NCI-H187 (cell line): ENCODE measurements at regions not wholly inside any gene's neighbourhood (a gene's known extent, or its start where the extent isn't known, plus 50 kb on each side); places are given as distances from the start of the nearest gene placed in this dataset.

ENCODE experiments used
- DNase-seq, 2 experiments: peaks; one replicate each; lab custom pipeline; 2025; lab: John Stamatoyannopoulos, UW

DNA sequence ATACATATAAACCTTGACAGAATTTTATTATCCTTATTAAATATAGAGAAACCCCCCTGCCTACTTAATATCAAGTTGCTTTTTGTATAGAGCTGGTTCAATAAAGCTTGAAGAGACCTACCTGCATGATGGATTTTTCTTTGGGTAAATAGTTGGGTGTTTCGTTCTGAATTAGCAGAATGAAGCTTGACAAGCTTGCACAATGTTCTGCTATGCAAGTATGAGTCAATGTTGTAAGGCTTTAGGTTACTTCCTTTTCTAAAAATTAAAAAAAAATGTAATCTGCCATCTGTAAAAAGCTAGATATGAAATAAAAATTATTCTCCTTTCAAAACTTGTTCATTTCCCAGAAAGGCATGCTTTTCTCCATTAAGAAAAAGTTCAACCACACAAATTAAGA is 1662.6 kb upstream of the SEL1L start:
- no peak for DNase-seq

DNA sequence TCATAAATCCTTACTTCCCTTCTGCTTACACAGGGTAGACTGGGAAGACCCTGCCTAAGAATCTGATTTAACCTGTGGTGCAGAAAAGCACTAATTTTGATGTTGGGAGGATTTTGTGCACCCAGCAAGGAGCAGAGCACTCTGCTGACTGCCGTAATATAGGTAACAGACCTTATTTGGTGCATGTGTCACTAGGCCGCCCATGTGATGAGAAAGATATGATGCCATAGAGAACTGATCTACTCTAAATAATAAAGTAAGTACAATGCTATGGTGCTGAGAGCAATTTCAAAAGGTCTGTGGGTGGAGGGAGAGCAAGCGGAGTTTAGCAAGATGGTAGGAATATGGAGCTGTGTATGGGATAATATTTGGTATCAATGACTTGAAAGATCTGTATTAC is 1663.6 kb upstream of the SEL1L start:
- no peak for DNase-seq

DNA sequence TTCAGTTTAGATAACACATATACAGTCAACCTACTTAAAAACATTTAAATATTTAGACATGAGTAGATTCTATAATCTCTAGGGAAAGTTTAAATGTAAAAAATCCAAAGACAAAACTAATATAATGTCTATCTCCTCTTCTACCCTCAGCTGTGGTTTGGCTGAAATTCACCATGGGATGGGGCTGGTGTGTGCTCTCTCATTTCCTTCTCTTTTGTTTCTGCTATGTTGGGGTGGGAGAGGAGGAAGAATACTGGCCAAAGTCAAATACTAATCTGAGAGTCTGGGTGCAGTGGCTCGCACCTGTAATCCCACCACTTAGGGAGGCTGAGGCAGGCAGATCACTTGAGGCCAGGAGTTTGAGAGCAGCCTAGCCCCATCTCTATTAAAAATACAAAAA is 1673.9 kb upstream of the SEL1L start:
- no peak for DNase-seq

DNA sequence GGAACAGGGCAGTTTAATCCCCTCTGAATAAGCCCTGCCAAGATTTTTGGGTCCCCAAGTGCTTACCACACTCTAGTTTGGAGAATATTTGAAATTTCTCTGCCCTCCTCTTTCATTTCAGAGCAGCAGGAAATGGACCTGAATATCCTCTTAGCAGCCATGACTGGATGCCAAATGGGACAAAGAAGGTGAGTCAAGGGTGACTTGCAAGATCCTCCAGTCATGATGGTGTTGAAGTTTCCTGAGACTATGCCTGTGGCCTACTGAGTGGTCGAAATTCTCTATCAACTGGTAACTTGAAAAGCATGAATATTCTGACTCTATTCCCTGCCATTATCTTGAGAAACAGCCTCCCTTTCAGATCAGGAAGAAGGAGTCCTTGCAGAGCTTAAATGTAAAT is 1674.7 kb upstream of the SEL1L start:
- DNase-seq = no peak

DNA sequence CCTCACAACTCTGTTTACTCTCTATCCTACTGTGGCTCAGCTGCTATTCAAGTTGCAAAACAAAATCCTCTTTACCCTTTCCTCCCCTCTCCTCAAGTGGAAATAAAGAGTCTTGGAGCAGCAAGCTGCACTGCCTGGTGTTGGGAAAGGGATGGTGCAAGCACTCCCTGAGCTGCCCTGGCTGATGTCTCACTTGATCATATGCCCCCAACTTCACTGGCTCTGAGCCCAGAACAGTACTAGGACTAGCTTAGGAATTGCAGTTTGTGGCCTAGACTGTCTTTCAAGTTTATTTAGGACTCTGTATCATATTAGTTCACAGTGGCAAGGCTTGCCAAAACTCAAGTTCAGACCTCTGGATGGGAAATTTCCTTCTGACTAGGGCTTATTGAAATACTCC is 1683.8 kb upstream of the SEL1L start:
- no peak for DNase-seq

DNA sequence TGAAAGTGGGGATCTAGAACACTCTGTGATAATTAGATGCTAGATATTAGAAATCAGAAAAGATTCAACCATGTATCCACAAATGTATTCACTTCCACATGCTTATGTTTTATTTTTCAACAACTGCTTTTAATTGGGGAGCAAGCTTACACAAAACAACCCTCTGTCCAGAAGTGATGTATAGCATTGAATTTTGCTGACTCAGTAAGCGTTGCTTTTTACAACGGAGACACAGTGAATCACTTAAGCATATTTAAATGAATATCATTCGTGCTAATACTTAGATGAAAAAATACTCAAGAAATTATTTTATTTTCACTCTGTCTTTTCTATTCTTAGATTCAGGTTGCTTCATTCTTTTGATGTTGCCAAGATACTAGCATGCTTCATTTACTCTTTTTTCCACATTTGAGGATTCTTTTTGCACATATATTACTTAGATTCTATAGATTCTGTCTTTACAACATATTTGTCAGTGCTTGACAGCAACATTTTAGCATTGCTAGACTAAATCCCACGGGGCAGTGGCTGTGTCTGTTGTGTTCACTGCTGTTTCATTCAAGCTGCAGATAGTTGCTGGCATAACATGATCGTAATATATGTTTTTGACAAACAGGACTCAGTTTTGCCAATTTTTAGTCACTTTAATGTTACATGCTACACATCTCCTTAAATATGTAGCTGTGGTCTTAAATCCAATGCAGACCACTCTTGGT is 1714.4 kb upstream of the SEL1L start:
- no peak for DNase-seq

DNA sequence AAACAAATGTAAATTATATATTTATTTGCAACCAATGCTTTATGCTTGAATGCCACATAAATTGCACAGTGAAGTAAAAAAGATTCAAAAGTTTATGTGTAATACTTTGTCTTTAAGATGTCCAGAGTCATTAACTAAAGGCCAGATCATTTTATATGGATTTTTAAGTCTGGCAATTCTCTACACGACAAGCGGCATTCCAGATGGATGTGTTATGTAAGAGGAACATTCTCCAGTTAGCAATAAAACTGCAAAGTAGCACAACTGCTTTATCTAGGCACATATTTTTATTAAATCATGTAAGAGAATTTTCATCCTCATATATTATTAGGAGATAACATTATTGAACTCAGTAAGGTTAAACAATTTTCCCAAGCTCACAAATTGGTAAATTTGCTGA is 1717.7 kb upstream of the SEL1L start:
- no peak for DNase-seq

DNA sequence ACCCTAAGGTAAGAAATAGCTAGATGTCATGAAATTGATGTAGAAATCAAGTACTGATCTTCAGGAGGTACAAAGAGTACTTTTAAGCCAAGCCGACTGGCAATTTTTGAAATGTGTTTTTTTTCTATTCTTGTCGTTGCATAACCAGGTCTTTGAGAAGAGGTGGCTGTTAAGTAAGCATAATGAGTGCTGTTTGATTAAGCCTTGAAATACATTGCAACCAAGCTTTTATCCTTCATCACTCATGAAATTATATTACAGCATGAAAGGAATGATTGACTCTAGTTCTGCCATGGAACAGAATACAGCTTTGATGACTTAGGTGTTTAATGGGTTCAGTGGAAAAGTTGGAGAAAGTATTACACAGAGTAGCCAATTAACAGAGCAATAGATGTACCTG is 1720.2 kb upstream of the SEL1L start:
- no peak for DNase-seq

DNA sequence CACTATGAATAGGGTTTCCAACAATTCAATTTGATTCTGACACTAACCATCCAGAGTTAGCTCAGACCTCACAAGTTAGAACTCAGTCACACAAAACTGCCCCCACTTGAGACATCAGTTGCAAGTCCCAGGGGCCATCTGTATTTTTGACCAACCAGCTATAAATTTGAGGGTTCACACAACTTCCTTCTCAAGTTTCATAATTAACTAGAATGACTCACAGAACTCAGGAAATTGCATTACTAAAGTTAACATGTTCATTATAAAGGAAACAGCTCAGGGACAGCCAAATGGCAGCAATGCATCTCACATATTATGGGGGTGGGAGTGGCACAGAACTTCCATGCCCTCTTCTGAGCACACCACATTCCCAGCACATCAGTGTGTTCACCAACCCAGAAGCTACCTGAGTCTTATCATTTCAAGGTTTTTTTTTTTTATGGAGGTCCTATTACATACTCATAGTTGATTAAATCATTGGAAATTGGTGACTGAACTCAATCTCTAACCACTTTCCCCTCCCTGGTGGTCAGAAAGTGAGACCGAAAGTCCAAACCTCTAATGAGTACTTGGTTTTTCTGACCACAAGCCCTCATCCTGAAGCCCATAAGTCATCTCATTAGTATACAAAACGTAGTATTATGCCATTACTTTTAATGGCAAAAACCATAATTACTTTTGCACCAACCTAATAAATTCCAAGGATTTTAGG is 1721.5 kb upstream of the SEL1L start:
- no peak for DNase-seq

DNA sequence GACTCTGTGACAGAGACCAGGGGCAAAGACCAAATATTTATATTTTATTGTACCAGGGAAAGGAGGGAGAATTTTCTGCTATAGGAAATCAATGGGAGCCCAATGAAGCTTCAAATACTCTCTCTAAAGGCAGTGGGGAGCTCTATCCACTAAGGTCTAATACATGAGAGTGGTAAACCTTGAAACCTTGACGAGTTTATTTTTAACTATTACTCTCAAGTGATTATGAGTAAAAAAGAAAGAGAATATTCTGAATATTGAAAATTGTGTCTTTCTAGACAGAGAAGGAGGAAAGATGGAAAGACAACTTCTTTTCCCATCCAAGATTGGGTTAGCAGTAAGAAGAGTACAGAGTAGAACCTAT is 1722.1 kb upstream of the SEL1L start:
- no peak for DNase-seq

DNA sequence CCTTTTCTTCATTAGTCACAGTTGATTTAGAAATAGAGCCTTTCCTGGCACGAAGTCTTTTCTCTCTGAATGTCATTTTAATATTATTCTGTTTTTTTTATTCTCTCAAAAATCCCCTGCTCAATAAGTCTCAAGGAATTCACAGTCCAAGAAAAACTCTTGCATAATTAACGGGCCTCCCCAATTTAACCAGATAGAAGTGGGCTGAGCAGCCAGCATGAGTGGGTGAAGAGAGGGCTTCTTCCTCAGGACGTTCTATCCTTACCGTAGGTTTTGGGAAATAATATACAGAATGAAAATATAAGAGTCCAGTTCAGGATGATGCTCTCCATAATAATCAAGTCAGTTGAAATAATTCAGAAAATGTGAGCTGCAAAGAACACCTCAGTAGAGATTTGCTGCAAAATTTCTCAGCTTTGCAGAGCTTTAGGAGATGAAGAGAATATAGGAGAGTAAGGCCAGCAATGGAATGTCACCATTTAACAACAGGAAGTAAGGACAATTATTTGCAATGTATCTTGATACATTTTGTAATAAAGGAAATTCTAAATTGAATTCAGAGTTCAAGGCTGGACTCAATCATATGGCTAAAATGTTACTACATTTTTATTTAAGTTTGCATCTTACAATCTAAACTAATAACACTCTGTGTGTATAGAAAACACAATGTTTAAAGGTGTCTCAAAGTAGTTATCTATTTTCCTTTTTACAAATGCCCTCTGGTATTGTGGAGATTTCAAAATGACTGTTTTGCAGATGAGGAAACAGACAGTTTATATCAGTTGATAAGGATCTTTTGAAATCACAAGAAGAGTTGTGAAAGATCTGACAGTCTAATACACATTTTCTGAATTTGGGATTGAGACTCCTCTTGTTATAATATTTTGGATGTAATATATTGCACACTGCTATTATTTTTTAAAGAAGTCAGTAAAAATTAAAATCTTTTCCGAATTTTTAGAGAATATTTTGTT is 1724.1 kb upstream of the SEL1L start:
- DNase-seq = no peak

DNA sequence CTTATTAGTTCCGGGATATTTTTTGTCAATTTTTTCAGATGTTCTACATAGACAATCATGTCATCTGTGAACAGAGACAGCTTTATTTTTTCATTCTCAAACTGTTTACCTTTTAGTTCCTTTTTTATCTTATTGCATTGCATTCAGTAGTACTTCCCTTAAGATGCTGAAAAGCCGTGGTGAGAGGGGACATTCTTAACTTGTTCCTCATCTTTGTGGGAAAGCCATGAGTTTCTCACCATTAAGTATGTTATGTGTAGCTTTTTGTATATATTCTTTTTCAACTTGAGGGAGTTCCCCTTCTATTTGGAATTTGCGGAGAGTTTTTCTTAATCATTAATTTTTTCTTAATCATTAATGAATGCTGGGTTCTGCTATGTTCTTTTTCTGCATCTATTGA is 1727.1 kb upstream of the SEL1L start:
- DNase-seq = no peak

DNA sequence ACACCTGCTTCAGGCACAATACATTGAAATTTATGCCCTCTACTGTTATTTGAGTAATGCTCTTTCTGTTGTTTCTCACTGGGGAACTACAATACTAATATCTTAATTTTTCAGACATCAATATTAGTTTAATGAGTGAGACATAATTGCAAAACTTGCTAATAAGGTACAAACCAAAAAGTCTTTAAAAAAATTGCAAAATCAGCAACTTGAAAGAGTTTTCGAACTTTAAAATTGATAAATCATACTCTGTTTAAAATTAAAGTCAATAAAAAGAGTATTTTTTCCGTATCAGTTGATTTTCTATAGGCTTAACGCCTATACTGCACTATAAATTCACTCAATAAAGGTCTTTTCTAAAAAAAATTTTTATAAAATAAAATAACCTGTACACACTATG is 1735.9 kb upstream of the SEL1L start:
- DNase-seq = no peak

DNA sequence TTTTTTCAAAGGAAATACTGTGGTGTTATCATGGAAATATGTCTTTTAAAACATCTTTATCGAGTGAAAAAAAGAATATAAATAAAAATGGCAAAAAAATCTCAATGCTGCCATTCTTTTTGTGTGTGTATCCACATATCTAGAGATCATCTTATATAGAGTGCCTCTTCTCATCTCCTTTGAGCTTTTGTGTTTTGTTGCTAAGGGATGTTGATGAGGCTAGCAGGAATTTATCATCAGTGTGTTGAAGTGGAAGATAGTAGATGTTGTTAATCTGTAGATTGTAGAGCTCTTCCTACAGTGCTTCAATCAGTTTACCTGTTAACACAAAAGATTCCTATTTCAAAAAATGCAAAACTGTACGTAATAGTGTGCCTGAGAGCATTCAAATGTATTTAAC is 1738.0 kb upstream of the SEL1L start:
- DNase-seq = no peak

DNA sequence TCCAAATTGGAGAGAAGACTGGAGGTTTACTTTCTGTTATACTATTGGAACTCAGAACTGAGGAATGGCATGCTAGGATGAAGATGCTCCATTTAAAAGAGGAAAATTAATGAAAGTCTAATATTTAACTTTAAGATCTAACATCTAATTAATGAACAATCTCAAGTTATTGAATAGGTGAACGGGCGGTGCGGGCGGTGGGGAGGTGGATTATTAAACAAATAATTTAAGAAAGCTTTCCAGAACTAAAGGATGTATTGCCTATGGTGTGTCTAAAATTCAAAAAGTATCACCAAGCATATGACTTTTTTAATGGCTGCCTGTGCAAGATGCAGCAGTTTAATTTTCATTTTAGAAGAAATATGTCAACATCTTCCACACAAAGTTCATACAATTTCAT is 1747.1 kb upstream of the SEL1L start:
- DNase-seq = no peak

DNA sequence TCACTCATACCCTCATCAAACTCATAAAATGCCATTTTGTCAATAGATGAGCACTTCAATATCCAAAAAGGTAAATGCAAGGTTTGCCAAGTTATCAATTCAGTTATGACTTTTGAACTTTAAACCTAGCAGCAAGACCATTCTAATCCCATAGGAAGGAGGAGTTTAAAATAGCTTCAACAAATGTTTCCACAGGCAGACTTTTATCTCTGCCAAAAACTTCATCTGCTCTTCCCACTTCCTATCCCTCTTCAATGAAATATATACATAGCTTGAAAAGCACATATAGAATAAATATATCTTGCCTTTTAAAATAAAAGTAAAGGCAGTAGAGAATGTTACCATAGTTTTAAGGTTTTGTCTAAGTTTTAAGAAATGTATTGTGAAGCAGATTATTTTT is 1749.1 kb upstream of the SEL1L start:
- DNase-seq = no peak

DNA sequence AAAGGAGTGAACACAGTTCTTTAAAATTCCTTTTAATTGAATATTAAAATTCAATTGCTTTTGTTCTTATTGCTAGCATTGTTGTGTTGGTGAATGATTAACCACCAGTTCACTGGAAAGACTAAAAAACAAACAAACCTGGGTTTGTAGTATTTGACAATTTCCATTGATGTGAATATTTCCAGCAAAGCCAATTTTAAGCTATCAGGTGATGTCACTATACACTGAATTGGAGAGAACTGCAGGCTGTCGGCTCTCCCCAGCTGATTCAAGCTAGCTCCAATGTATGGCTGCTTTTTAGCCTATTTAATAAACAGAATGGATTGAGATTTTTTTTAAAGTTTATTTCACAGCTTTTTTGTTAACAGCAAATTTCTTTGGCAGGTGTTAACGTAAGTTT is 1753.6 kb upstream of the SEL1L start:
- no peak for DNase-seq

DNA sequence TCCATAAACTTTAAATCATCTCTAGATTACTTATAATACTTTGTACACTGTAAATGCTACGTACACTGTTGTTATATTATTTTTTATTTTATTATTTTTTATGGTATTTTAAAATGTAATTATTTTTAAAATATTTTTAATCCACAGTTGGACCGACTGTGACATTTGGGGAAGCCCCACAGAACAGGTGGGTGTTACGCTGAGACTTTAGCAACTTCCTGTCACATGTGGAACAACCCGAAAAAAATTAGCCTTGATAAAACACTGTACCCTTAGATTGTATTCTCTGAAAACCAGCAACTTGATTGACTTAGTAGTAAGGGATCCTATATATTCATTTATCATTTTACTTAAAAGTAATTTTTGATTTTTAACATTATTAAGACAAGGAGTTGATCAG is 1755.7 kb upstream of the SEL1L start:
- no peak for DNase-seq

DNA sequence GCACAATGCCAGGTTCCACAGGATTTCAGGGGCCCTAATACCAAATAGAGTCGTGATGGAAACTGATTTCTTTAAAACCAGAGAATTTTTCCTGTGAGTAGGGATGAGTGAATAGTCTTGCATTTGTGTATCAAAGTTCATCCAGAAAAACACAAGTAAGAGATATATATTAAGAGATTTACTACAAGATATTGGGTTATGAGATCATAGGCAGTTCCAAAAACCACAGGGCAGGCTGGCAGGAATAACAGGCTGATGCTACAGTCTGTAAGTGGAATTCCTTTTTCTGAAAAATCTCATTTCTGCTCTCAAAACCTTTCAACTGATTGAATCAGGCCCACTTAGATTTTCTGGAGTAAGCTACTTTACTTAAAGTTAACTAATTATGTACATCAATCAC is 1756.2 kb upstream of the SEL1L start:
- DNase-seq = no peak

DNA sequence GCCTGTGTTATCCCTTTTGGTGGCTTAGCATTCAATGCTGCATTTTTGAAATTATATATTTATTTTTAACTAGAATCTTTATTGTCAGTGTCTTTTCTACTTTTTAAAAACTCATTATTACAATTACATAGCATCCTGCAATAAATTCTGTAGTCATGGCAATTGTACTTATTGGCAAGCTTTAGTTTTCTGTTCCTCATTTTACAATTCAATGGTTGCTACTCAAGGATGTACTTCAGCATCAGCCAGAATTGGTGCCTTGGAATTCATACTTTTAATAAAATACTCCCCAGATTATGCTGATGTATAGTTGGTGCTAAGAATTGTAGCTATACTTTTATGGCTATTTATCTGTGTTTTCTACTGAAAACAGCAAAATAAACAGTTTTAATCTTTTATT is 1756.8 kb upstream of the SEL1L start:
- DNase-seq = no peak

DNA sequence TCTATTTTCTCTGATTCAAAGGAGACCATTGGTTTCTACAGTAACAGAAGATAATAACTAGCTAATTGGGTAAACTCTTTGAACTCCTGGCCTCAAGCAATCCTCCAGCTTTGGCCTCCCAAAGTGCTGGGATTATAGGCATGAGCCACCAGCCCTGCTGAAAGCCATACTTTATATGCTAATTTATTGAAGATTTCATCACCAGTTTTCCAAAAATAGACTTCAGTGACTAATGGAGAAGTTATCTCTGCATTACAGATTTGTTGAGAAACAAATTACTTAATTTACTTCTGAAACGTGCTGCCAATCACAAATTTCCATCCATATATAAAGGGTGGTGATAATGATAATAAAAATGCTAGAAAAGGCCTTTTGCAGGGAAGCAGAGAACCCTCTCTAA is 1758.1 kb upstream of the SEL1L start:
- no peak for DNase-seq

DNA sequence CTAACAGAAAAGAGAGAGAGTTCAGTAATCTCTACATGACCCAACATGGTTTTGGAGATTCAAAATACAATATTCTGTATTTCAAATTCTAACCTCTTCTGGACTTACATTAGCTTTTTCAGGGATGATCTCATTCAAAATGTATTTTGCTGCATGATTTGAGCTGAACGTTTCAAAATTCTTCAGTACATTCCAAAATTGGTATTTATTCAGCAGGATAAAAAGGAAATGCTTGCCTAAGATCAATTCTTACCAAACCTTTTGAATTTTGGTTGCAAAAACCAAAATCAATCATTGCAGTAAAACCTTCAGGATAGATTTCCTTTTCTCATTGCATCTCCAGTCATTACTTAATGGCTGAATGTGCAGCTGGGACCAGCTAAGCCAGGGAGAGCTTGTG is 1761.3 kb upstream of the SEL1L start:
- DNase-seq = no peak

DNA sequence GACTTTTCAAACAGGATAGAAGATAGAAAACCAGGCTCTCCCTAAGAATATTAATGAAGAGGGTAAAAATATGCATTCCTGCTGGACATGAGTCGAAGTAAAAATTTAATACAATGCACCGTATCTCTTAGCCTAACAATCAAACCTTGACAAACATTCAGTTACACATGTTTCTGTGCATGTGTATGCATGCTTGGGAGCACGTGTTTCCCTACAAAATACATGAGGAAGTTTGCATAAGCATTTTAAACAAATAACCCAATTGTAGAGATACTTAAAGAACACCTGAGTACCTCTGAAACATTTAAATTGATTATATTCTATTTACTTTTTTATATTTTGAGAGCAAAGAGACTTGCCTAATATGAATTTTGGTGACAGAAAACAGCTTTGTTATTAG is 1763.7 kb upstream of the SEL1L start:
- DNase-seq = no peak
